IMR-90 (cell line): ENCODE measurements at regions not wholly inside any gene's neighbourhood (a gene's known extent, or its start where the extent isn't known, plus 50 kb on each side); places are given as distances from the start of the nearest gene placed in this dataset.

Experiments
- ATAC-seq: fragments of 200-7000 bp; cut with Tn5 transposase; 2 replicates; pipeline ENCODE4 v1.9.1; 2020; ENCODE audit warnings: low read depth, mild to moderate bottlenecking, moderate library complexity
- BruUV-seq: library from RNA; stranded (reverse); fragments of 400-500 nt; replicated peaks from 2 replicates; lab custom pipeline; 2021; lab: Mats Ljungman, UMichigan
- CTCF ChIA-PET: fragments of 300-600 bp; formaldehyde crosslinking; extraction: SDS; loops from one replicate; lab custom pipeline; 2021; ENCODE audit warnings: antibody characterized with exemption; lab: Yijun Ruan, JAX
- POLR2A ChIA-PET: fragments of 300-600 bp; sonication (Branson Sonifier 250); formaldehyde crosslinking; loops from one replicate; lab custom pipeline; 2022; ENCODE audit warnings: antibody characterized with exemption; ENCODE audit not compliant: unreplicated experiment; lab: Charles Lee
- DNase-seq: peaks from one replicate; pipeline ENCODE4 v3.0.0; 2013
- H2AFZ ChIP-seq: replicated peaks from 2 replicates; pipeline ENCODE3; 2013; ENCODE audit warnings: low read length, mild to moderate bottlenecking; ENCODE audit not compliant: poor library complexity
- H2AK5ac ChIP-seq: 2 replicates; pipeline ENCODE4 v1.6.1; 2013; ENCODE audit warnings: low read depth, low read length, inconsistent platforms
- H2AK9ac ChIP-seq: replicated peaks from 2 replicates; pipeline ENCODE3; 2013; ENCODE audit warnings: mild to moderate bottlenecking, low read depth, low read length, moderate library complexity; ENCODE audit not compliant: poor library complexity
- H2BK120ac ChIP-seq: 2 replicates; pipeline ENCODE4 v1.6.1; 2013; ENCODE audit warnings: low read depth, low read length, inconsistent platforms
- H2BK15ac ChIP-seq: 3 replicates; pipeline ENCODE4 v1.6.1; 2013; ENCODE audit warnings: low read depth, low read length, inconsistent platforms
- H2BK20ac ChIP-seq: 2 replicates; pipeline ENCODE4 v1.6.1; 2013; ENCODE audit warnings: low read depth, mild to moderate bottlenecking, inconsistent platforms, low read length, moderate library complexity
- H2BK5ac ChIP-seq: 2 replicates; pipeline ENCODE4 v1.6.1; 2013; ENCODE audit warnings: mild to moderate bottlenecking, low read depth, low read length, inconsistent platforms; ENCODE audit not compliant: poor library complexity, severe bottlenecking
- H3K14ac ChIP-seq: replicated peaks from 2 replicates; pipeline ENCODE4 v1.6.1; 2013; ENCODE audit warnings: low read depth, low read length, inconsistent platforms
- H3K18ac ChIP-seq: 2 replicates; pipeline ENCODE4 v1.6.1; 2013; ENCODE audit warnings: low read depth, low read length, control low read depth
- H3K23ac ChIP-seq: 2 replicates; pipeline ENCODE4 v1.6.1; 2013; ENCODE audit warnings: low read depth, low read length, inconsistent platforms
- H3K27ac ChIP-seq: 2 replicates; pipeline ENCODE4 v1.5.1; 2013; ENCODE audit warnings: mild to moderate bottlenecking, control low read depth, low read length; ENCODE audit not compliant: insufficient read depth
- H3K27me3 ChIP-seq: 2 replicates; pipeline ENCODE4 v1.6.1; 2013; ENCODE audit warnings: low read length; ENCODE audit not compliant: control insufficient read depth, insufficient read depth
- H3K36me3 ChIP-seq: 2 replicates; pipeline ENCODE4 v1.6.1; 2013; ENCODE audit warnings: low read length, mixed read lengths; ENCODE audit not compliant: control insufficient read depth, insufficient read depth
- H3K4ac ChIP-seq: 2 replicates; pipeline ENCODE4 v1.6.1; 2013; ENCODE audit warnings: low read depth, low read length, inconsistent platforms
- H3K4me1 ChIP-seq: 2 replicates; pipeline ENCODE4 v1.6.1; 2013; ENCODE audit warnings: low read length, mixed read lengths; ENCODE audit not compliant: control insufficient read depth, insufficient read depth
- H3K4me2 ChIP-seq: 2 replicates; pipeline ENCODE4 v1.6.1; 2013; ENCODE audit warnings: low read depth, mild to moderate bottlenecking, control low read depth, low read length, moderate library complexity
- H3K4me3 ChIP-seq: 2 replicates; pipeline ENCODE4 v1.5.1; 2013; ENCODE audit warnings: low read depth, mild to moderate bottlenecking, control low read depth, low read length, moderate library complexity; ENCODE audit not compliant: insufficient read depth
- H3K56ac ChIP-seq: 2 replicates; pipeline ENCODE4 v1.6.1; 2013; ENCODE audit warnings: low read length, inconsistent platforms; ENCODE audit not compliant: insufficient read depth; ENCODE audit errors: extremely low read depth
- H3K79me1 ChIP-seq, 2 experiments: 2 replicates each; pipeline ENCODE4 v1.6.1; 2013; ENCODE audit warnings: low read length in 2 of 2, inconsistent platforms in 1 of 2, low read depth in 1 of 2
- H3K9ac ChIP-seq: 2 replicates; pipeline ENCODE4 v1.6.1; 2013; ENCODE audit warnings: low read depth, low read length, control low read depth
- H3K9me1 ChIP-seq: 2 replicates; pipeline ENCODE4 v1.6.1; 2013; ENCODE audit warnings: low read length, inconsistent platforms; ENCODE audit not compliant: insufficient read depth
- H3K9me3 ChIP-seq: 2 replicates; pipeline ENCODE4 v1.6.1; 2013; ENCODE audit warnings: low read length; ENCODE audit not compliant: control insufficient read depth, insufficient read depth
- H4K20me1 ChIP-seq: 2 replicates; pipeline ENCODE4 v1.6.1; 2013; ENCODE audit warnings: low read length, inconsistent platforms; ENCODE audit not compliant: insufficient read depth
- H4K5ac ChIP-seq: 2 replicates; pipeline ENCODE4 v1.6.1; 2013; ENCODE audit warnings: mild to moderate bottlenecking, low read depth, low read length, control low read depth
- H4K8ac ChIP-seq, 2 experiments: 2 replicates each; pipeline ENCODE4 v1.6.1; 2013; ENCODE audit warnings: low read depth in 2 of 2, low read length in 2 of 2, control low read depth in 1 of 2, inconsistent platforms in 1 of 2
- H4K91ac ChIP-seq: 2 replicates; pipeline ENCODE4 v1.6.1; 2013; ENCODE audit warnings: low read depth, low read length, inconsistent platforms; ENCODE audit not compliant: insufficient read depth
- POLR2A ChIP-seq: IDR thresholded peaks from 2 replicates; pipeline ENCODE4 v1.6.1; 2012; ENCODE audit warnings: mild to moderate bottlenecking, low read depth, low read length
- WGBS, 2 experiments: methylation state at CpG; one replicate each; pipeline versions ENCODE4 v1.1.5 to v1.1.7; 2013; ENCODE audit warnings: missing lambda C conversion rate in 2 of 2; ENCODE audit not compliant: insufficient read length in 1 of 2; ENCODE audit errors: extremely low coverage in 2 of 2; 5-methylcytosine and 5-hydroxymethylcytosine counted together
- dilution Hi-C: fragments of 300-500 bp; cut with HindIII; formaldehyde crosslinking; loops from one replicate; pipeline ENCODE4 v1.14.3; 2018; ENCODE audit warnings: low sequenced_read_pairs; ENCODE audit not compliant: unreplicated experiment
- in situ Hi-C: fragments of 300-500 bp; cut with MboI; formaldehyde crosslinking; loops from 3 replicates; pipeline ENCODE4 v1.14.3; 2019; ENCODE audit warnings: low sequenced_read_pairs, inconsistent platforms, mixed read lengths
- intact Hi-C: fragments of 100-400 bp; cut with micrococcal nuclease; formaldehyde crosslinking; loops from 2 replicates; pipeline ENCODE4 v1.10.0; 2022

- Histone ChIP-seq H3K9me1 (no peaks in the 10 kb centered on the region), H2AK5ac (no peak overlapping the region), H2BK120ac (no peak overlapping the region), H3K14ac (no peak overlapping the region), H2AK9ac (no peak overlapping the region), H3K27ac (no peak overlapping the region), H3K79me1 (no peaks in the 10 kb centered on the region), H3K23ac (no peak overlapping the region), H4K5ac (no peak overlapping the region), H3K9me3 (peaks cover 8% of the 10 kb centered on the region; the same call in 1 of the 2 replicates), H3K4me2 (no peak overlapping the region), H2AFZ (no peak overlapping the region), H3K56ac (no peak overlapping the region), H4K20me1 (no peaks in the 10 kb centered on the region), H3K36me3 (no peaks in the 10 kb centered on the region), H4K91ac (no peak overlapping the region), H4K8ac (no peak overlapping the region), H3K18ac (no peak overlapping the region), H3K4me3 (no peak overlapping the region), H2BK5ac (no peak overlapping the region), H3K27me3 (no peaks in the 10 kb centered on the region), H2BK20ac (no peak overlapping the region), H3K4ac (no peak overlapping the region), H3K4me1 (no peaks in the 10 kb centered on the region), H2BK15ac (no peak overlapping the region), H3K9ac (no peak overlapping the region)
- in situ Hi-C loops, result no loop called here
- dilution Hi-C loops, result no loop called here
- TF ChIP-seq POLR2A, result no peak
- DNase-seq, result no peak
- CTCF ChIA-PET, result no interaction called here
- 75% methylated on average over 18 of the region's 51 CpGs; no CpG with 5 or more reads in 1 of the 2 experiments for WGBS, 2 experiments
- POLR2A ChIA-PET, result no interaction called here
- no peak for ATAC-seq
- intact Hi-C loops, result no loop called here
- BruUV-seq, result no TSS peak
Observed at GRCh38 chr2:129587426-129588064, 391.9 kb upstream of the RAB6C start.
